HCT116 (cell line): ENCODE measurements at regions not wholly inside any gene's neighbourhood (a gene's known extent, or its start where the extent isn't known, plus 50 kb on each side); places are given as distances from the start of the nearest gene placed in this dataset.
"Not testable (repeated sequence)": the region's sequence is repeated elsewhere in the genome, so short reads cannot be mapped to it uniquely, and the experiment has no call there.

Source experiments
- ATAC-seq: fragments of 200-7000 bp; cut with Tn5 transposase; 2 replicates; pipeline ENCODE4 v1.9.1; 2020; ENCODE audit warnings: mild to moderate bottlenecking, moderate library complexity
- BruUV-seq: library from RNA; stranded (reverse); fragments of 400-500 nt; replicated peaks from 2 replicates; lab custom pipeline; 2021; lab: Mats Ljungman, UMichigan
- CTCF ChIA-PET: fragments of 300-600 bp; sonication (Branson Sonifier 250); formaldehyde crosslinking; loops from one replicate; lab custom pipeline; 2021; ENCODE audit warnings: antibody characterized with exemption; lab: Charles Lee
- POLR2A ChIA-PET: fragments of 300-600, 350-600 bp; sonication (Branson Sonifier 250); formaldehyde crosslinking; loops from one replicate; lab custom pipeline; 2021; ENCODE audit warnings: antibody characterized with exemption; lab: Charles Lee
- RAD21 ChIA-PET, 2 experiments: fragments of 300-600 bp; sonication (Branson Sonifier 250); formaldehyde crosslinking; loops; one replicate each; lab custom pipeline; 2023; ENCODE audit warnings: low total read pairs in 2 of 2; ENCODE audit not compliant: uncharacterized antibody in 2 of 2, unreplicated experiment in 2 of 2, low non-redundant PET in 1 of 2; lab: Charles Lee
- DNase-seq: peaks from one replicate; pipeline ENCODE4 v3.0.0-alpha.2; 2010; ENCODE audit warnings: low read depth, low spot score
- H2AFZ ChIP-seq: fragments of 200-600 bp; shearing (Covaris generic), sonication (generic); 2 replicates; pipeline ENCODE4 v1.6.1; 2017; ENCODE audit warnings: low read depth, mixed run types, mixed read lengths, antibody characterized with exemption, low read length; ENCODE audit not compliant: poor library complexity, severe bottlenecking
- H3K27ac ChIP-seq: 2 replicates; pipeline ENCODE4 v1.5.1; 2012; ENCODE audit warnings: low read depth, low read length
- H3K27me3 ChIP-seq: fragments of 200-600 bp; sonication (generic); 2 replicates; pipeline ENCODE4 v1.6.1; 2016; ENCODE audit warnings: mixed run types, low read length, mixed read lengths; ENCODE audit not compliant: insufficient read depth
- H3K36me3 ChIP-seq, 2 experiments: fragments of 200-500 bp in 1 of 2; fragments of 200-600 bp in 1 of 2; sonication (Bioruptor generic) in 1 of 2; sonication (generic) in 1 of 2; 2 replicates each; pipeline versions ENCODE4 v1.5.1 to v1.6.1; 2014 to 2016; ENCODE audit warnings: low read length in 2 of 2, inconsistent platforms in 1 of 2, mixed read lengths in 1 of 2, mixed run types in 1 of 2; ENCODE audit not compliant: insufficient read depth in 2 of 2, control insufficient read depth in 1 of 2
- H3K4me1 ChIP-seq, 2 experiments: fragments of 200-600 bp in 1 of 2; sonication (generic) in 1 of 2; 2 replicates each; pipeline versions ENCODE4 v1.5.1 to v1.6.1; 2012 to 2017; ENCODE audit warnings: low read length in 2 of 2, inconsistent platforms in 1 of 2, mild to moderate bottlenecking in 1 of 2, mixed read lengths in 1 of 2, mixed run types in 1 of 2, moderate library complexity in 1 of 2; ENCODE audit not compliant: insufficient read depth in 2 of 2, control insufficient read depth in 1 of 2
- H3K4me2 ChIP-seq: fragments of 200-600 bp; sonication (generic); 2 replicates; pipeline ENCODE4 v1.6.1; 2017; ENCODE audit warnings: mixed run types, low read length, mixed read lengths
- H3K4me3 ChIP-seq, 2 experiments: fragments of 200-600 bp in 1 of 2; sonication (generic) in 1 of 2; replicated peaks in 1 of 2; 2 replicates each; pipeline ENCODE4 v1.5.1; 2011 to 2016; ENCODE audit warnings: low read length in 2 of 2, control low read depth in 1 of 2, low read depth in 1 of 2, mild to moderate bottlenecking in 1 of 2, mixed read lengths in 1 of 2, mixed run types in 1 of 2
- H3K79me2 ChIP-seq: fragments of 200-600 bp; sonication (generic); 2 replicates; pipeline ENCODE4 v1.6.1; 2017; ENCODE audit warnings: mild to moderate bottlenecking, mixed run types, low read length, moderate library complexity, mixed read lengths; ENCODE audit not compliant: insufficient read depth
- H3K9ac ChIP-seq: fragments of 200-600 bp; sonication (generic); 2 replicates; pipeline ENCODE4 v1.6.1; 2016; ENCODE audit warnings: low read length, mixed read lengths
- H3K9me2 ChIP-seq: fragments of 200-600 bp; sonication (generic), shearing (Covaris generic); 2 replicates; pipeline ENCODE4 v1.6.1; 2017; ENCODE audit warnings: mixed run types, mild to moderate bottlenecking, moderate library complexity; ENCODE audit not compliant: insufficient read depth
- H3K9me3 ChIP-seq, 2 experiments: fragments of 200-500 bp in 1 of 2; fragments of 200-600 bp in 1 of 2; sonication (Bioruptor generic) in 1 of 2; sonication (generic) in 1 of 2; 2 replicates each; pipeline ENCODE4 v1.6.1; 2014 to 2017; ENCODE audit warnings: low read length in 2 of 2, mixed read lengths in 2 of 2, inconsistent platforms in 1 of 2, low read depth in 1 of 2, mild to moderate bottlenecking in 1 of 2, mixed run types in 1 of 2, moderate library complexity in 1 of 2; ENCODE audit not compliant: control insufficient read depth in 1 of 2, insufficient read depth in 1 of 2
- H4K20me1 ChIP-seq: fragments of 200-600 bp; sonication (generic), shearing (Covaris generic); 2 replicates; pipeline ENCODE4 v1.6.1; 2017; ENCODE audit warnings: mixed run types, mild to moderate bottlenecking, moderate library complexity; ENCODE audit not compliant: insufficient read depth
- CBX3 ChIP-seq: IDR thresholded peaks from 2 replicates; pipeline ENCODE4 v1.6.1; 2012; ENCODE audit warnings: low read depth
- CEBPB ChIP-seq: IDR thresholded peaks from 2 replicates; pipeline ENCODE4 v1.6.1; 2012; ENCODE audit warnings: low read depth
- EZH2 ChIP-seq: fragments of 200-600 bp; sonication (generic); IDR thresholded peaks from 2 replicates; pipeline ENCODE4 v1.6.1; 2017; ENCODE audit warnings: antibody characterized with exemption, mixed run types
- EZH2phosphoT487 ChIP-seq: fragments of 200-600 bp; IDR thresholded peaks from 2 replicates; pipeline ENCODE4 v1.6.1; 2018; ENCODE audit warnings: antibody characterized with exemption, borderline replicate concordance
- FOSL1 ChIP-seq: IDR thresholded peaks from 2 replicates; pipeline ENCODE4 v1.6.1; 2012; ENCODE audit warnings: low read depth
- MAX ChIP-seq: IDR thresholded peaks from 2 replicates; pipeline ENCODE4 v1.6.1; 2012
- POLR2AphosphoS5 ChIP-seq: IDR thresholded peaks from 2 replicates; pipeline ENCODE4 v1.6.1; 2011; ENCODE audit warnings: mild to moderate bottlenecking, low read depth, low read length, moderate library complexity
- RAD21 ChIP-seq: IDR thresholded peaks from 2 replicates; pipeline ENCODE4 v1.6.1; 2012; ENCODE audit warnings: low read depth, mild to moderate bottlenecking
- SP1 ChIP-seq: IDR thresholded peaks from 2 replicates; pipeline ENCODE4 v1.6.1; 2012; ENCODE audit warnings: low read depth
- SRF ChIP-seq: IDR thresholded peaks from 2 replicates; pipeline ENCODE4 v1.6.1; 2012; ENCODE audit warnings: low read depth
- TCF7L2 ChIP-seq: IDR thresholded peaks from 2 replicates; pipeline ENCODE4 v1.7.0; 2011; ENCODE audit warnings: borderline replicate concordance, inconsistent platforms; ENCODE audit not compliant: insufficient read depth, insufficient read length; ENCODE audit errors: extremely low read depth
- YY1 ChIP-seq: IDR thresholded peaks from 2 replicates; pipeline ENCODE4 v1.6.1; 2011; ENCODE audit warnings: low read length, low read depth, moderate library complexity, mild to moderate bottlenecking; ENCODE audit not compliant: insufficient replicate concordance; ENCODE audit errors: extremely low read depth
- ZBTB33 ChIP-seq: IDR thresholded peaks from 2 replicates; pipeline ENCODE4 v1.6.1; 2011; ENCODE audit warnings: mild to moderate bottlenecking, low read length, moderate library complexity; ENCODE audit not compliant: insufficient replicate concordance; ENCODE audit errors: extremely low read depth
- intact Hi-C: fragments of 100-400 bp; cut with micrococcal nuclease; formaldehyde crosslinking; loops from 2 replicates; pipeline ENCODE4 v1.10.0; 2022
- TF ChIP-seq, protein P1 (sequence below): IDR thresholded peaks from 2 replicates; pipeline ENCODE4 v1.6.1; 2012

DNA sequence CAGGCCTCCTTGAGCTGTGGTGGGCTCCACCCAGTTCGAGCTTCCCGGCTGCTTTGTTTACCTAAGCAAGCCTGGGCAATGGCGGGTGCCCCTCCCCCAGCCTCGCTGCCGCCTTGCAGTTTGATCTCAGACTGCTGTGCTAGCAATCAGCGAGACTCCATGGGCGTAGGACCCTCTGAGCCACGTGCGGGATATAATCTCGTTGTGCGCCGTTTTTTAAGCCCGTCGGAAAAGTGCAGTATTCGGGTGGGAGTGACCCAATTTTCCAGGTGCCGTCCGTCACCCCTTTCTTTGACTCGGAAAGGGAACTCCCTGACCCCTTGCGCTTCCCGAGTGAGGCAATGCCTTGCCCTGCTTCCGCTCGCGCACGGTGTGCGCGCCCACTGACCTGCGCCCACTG is 257.3 kb upstream of the TUT7 start:
- CTCF ChIA-PET, H3K4me1 ChIP-seq, H4K20me1 ChIP-seq, H3K9me3 ChIP-seq, DNase-seq, H3K27ac ChIP-seq, H3K4me2 ChIP-seq, H2AFZ ChIP-seq, H3K36me3 ChIP-seq, H3K79me2 ChIP-seq, intact Hi-C loops, RAD21 ChIA-PET, H3K9me2 ChIP-seq, BruUV-seq, H3K4me3 ChIP-seq, H3K9ac ChIP-seq, H3K27me3 ChIP-seq, ATAC-seq, POLR2A ChIA-PET: not testable (repeated sequence)

DNA sequence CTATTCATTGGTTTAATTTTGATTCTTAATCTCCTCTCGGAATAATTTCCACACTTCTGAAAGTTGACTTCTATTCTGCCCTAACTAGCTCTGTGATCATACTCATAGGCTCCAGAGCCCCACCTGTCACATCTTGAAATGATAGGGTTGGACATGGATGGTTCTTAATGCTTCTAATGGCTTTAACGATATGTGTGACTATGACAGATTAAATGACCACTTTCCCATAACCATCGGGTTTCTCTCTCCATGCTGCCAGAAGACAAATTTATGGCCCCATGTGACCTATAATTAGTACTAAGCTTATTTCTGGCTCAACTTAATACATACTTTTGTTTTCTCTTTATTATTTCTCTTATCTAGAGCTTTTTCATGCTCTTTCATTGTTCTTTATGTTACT is 251.1 kb upstream of the TUT7 start:
- no TSS peak for BruUV-seq
- POLR2A ChIA-PET = no interaction called here
- RAD21 ChIA-PET = no interaction called here

More for the DNA sequence above, 251.1 kb upstream of the TUT7 start:
- H3K4me1 ChIP-seq = no peaks in the 10 kb centered on the region
- ATAC-seq = no peak
- H3K9me2 ChIP-seq = no peaks in the 10 kb centered on the region
- CTCF ChIA-PET = no interaction called here
- no peak overlapping the region for H3K9ac ChIP-seq
- no peak overlapping the region for H3K4me3 ChIP-seq
- no peak overlapping the region for H3K4me2 ChIP-seq
- H4K20me1 ChIP-seq = no peaks in the 10 kb centered on the region
- TF ChIP-seq SRF (no peak), TCF7L2 (no peak), CBX3 (no peak), SP1 (no peak), EZH2phosphoT487 (no peak), EZH2 (no peak), CEBPB (no peak), MAX (no peak), YY1 (no peak), POLR2AphosphoS5 (no peak), RAD21 (no peak), ZBTB33 (no peak), FOSL1 (no peak)
- TF ChIP-seq, protein P1, sequence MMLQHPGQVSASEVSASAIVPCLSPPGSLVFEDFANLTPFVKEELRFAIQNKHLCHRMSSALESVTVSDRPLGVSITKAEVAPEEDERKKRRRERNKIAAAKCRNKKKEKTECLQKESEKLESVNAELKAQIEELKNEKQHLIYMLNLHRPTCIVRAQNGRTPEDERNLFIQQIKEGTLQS = no peak
- TF ChIP-seq, all 23 proteins: peak for 0
- Histone ChIP-seq H3K27ac (no peak overlapping the region), H3K27me3 (peaks cover 35% of the 10 kb centered on the region), H3K79me2 (no peaks in the 10 kb centered on the region), H3K36me3 (no peaks in the 10 kb centered on the region), H3K9me3 (no peaks in the 10 kb centered on the region), H2AFZ (no peak overlapping the region)
- no peak for DNase-seq
- intact Hi-C loops = no loop called here
